COR-L47 (cell line): ENCODE measurements at regions not wholly inside any gene's neighbourhood (a gene's known extent, or its start where the extent isn't known, plus 50 kb on each side); places are given as distances from the start of the nearest gene placed in this dataset.
A peak's percentile ranks its signal among the peaks of the same experiment; 100 is the strongest.

ENCODE experiments used
- DNase-seq: peaks from one replicate; lab custom pipeline; 2025; lab: John Stamatoyannopoulos, UW

DNA sequence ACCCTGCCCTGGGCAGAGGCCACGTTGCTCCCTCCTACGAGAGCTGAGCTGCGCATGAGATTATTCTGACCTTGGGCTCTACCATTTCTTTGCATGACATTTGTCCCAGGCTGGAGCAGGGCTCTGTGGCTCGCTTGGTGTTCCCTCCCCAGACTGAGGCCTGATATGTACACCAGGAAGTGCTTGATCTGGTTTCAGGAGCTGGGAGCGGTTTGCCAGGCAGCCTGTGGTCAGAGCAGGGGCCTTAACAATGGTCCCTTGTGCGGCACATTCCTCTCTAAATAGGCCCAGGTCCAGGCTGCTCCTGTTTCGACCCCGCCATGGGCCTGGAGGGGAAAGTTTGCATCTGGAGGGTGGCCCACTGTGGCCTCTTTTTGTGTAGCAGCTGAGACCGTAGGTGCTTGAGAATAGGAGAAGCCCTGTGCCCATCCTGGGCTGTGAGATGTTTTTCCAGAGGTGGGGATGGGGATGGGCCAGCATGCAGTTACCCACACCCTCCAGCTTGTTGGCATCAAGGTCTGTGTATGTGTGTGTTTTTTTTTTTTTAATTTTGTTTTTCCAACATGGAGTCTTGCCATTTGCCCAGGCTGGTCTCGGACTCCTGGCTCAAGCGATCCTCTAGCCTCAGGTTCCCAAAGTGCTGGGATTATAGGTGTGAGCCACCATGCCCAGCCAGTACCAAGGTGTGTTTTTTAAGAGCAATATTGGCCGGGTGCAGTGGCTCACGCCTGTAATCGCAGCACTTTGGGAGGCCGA lies 253.9 kb downstream of the SEC14L1 start:
- DNase-seq = no peak

DNA sequence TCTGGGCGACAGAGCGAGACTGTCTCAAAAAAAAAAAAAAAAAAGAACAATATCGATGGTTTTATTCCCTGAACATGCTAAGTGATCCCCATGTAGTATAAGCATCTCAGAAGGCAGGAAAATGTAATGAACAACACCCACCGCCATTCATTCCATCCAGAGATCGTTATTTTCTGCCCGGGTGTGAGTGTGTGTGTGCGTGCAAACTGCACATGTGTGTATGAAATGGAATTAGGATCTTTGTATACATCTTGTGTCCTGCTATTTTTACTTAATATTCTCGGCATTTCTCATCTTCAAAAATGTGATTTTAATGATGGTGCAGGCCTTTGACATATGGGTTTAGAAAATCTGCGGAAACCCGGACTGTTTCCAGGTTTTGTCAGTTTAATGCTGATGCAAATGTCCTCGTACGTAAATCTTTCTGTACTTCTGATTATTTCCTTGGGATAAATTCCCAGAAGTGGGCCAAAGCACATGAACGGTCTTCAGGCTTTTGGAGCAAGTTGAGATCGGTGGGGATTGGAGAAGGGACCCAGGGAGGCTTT lies 254.8 kb downstream of the SEC14L1 start:
- no peak for DNase-seq

DNA sequence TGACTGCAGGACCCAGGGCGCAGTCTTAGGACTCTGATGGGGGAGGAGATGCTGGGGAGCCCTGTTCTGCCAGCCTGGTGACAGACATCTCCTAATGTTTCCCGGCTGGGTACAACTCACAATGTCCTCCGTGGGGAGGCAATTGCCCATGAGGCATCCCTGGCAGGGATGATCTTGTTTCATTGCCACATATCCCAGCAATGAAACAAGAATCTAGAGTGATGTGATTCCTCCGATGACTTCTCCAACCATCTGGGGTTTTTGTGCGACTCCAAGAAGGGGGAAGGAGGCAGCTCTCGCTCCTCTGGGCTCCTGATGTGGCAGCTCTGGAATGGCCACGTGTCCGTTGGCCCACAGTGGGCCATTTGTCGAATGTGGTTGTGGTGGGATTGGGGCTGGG lies 255.8 kb downstream of the SEC14L1 start:
- DNase-seq = no peak

DNA sequence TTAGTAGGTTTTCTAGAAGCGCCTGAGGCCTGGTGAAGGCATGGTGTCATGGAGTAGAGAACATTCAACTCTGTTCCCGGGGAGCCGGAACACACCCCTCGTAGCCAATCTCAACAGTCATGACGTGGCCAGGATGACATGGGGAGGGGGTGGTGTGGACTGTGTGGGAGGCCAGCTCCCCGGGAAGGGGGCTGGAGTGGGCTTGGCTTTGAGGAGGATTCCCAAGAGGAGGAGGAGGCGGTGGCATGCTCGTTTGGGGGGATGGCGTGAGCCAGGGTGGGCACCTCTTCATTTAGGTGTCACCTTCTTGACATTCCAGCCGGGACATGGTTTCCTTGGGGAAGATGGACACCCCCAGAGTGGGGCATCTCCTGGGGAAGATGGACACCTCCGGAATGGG lies 257.5 kb downstream of the SEC14L1 start:
- no peak for DNase-seq

DNA sequence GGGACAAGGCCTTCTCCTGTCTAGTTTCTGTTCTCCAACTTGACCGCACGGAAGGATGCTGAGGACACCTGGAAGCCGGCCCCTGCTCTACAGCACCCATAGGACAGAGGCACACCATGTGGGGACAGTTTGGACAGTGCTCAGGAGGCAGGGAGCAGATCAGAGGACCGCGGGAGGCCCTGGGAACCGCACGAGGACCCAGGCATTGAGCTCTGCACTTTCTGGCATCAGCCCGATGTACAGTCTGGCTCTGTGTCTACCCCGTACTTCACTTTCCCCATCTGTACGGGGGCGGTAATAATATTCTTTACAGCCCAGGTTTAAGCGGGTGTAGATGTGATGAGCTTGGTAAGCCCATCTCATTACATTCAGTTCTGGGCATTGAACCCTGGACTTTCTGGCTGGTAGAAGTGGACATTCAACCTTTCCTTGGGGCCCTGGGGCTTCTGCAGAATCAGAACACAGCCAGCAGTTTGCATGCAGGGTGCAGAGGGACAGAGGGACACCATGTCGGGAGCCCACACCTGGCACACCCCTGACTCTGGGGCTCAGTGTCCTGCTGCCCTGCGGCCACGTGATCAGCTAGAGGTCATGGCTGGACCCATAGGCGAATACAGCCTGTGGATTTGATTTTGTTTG lies 258.7 kb downstream of the SEC14L1 start:
- DNase-seq = no peak

DNA sequence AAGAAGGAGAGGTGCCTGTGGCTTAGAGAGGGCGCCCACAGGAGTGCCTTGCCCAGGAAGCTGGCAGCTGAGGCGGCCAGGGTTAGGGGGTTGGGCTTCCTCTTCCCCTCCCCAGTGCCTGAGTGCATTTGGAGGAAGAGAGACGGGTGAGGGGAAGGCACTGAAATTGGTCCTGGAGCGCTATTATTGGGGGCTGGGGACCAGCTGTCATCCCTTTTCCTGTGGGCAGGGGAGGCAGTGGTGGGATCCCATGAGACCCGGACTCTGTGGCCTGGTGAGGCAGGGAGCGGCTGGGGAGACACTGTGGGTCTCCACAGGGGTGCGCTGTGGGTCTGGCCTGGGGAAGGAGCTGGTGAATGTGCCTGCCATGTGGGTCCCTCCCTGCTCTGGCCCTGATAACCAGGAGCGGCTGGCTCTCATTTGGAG lies 259.7 kb downstream of the SEC14L1 start:
- peak; percentile 27 for DNase-seq

DNA sequence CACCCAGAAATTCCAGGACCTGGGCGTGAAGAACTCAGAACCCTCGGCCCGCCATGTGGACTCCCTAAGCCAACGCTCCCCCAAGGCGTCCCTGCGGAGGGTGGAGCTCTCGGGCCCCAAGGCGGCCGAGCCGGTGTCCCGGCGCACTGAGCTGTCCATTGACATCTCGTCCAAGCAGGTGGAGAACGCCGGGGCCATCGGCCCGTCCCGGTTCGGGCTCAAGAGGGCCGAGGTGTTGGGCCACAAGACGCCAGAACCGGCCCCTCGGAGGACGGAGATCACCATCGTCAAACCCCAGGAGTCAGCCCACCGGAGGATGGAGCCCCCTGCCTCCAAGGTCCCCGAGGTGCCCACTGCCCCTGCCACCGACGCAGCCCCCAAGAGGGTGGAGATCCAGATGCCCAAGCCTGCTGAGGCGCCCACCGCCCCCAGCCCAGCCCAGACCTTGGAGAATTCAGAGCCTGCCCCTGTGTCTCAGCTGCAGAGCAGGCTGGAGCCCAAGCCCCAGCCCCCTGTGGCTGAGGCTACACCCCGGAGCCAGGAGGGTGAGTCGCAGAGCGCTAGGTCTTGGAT lies 261.5 kb downstream of the SEC14L1 start:
- no peak for DNase-seq

DNA sequence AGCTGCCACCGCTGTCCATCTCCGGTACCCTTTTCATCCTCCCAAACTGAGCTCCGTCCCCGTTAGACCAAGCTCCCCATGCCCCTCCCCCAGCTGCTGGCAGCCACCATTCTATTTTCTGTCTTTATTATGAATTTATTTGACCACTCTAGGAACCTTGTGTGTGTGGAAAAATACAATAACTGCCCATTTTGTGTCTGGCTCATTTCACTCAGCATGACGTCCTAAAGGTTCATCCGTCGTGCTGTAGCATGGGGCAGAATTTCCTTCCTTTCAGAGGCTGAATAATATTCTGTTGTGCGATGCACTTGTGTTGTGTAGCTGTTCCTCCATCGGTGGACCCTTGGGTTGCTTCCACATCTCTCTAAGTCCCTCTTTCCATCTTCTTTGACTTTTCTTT lies 263.1 kb downstream of the SEC14L1 start:
- no peak for DNase-seq

DNA sequence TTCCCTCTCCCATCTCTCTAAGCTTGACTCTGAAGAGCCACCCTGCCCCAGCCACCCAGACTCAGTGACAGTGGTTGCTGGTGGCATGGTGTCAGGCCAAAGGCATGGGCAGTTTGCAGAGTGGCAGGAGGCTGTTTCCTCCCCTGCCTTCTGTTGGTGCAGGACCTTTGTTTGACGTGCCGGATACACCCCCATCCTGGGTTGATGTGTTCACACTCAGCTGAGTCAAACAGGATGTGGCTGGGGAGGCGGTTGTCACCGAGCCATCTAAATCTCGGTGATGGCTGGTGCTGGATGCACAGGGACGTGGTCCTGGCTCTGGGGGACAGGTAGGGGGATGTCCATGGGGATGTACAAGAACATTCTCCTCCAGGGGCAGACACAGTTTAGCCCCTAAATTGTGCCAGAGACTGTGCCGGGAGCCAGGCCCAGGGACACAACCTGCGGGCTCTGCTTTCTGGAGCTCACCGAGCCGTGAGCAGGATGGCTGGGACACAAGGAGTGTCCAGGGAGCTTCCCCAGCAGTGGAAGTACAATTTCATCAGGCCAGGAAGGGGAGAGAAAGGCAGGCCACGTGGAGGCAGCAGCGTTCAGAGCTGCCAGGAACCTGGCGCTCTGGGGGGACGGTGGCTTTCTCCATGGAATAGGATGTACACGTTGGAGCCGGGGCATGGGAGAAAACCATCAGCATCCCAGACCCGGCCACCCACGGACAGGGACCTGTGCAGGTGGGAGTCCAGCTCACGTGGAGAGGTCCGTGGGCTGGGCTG lies 264.2 kb downstream of the SEC14L1 start:
- no peak for DNase-seq

DNA sequence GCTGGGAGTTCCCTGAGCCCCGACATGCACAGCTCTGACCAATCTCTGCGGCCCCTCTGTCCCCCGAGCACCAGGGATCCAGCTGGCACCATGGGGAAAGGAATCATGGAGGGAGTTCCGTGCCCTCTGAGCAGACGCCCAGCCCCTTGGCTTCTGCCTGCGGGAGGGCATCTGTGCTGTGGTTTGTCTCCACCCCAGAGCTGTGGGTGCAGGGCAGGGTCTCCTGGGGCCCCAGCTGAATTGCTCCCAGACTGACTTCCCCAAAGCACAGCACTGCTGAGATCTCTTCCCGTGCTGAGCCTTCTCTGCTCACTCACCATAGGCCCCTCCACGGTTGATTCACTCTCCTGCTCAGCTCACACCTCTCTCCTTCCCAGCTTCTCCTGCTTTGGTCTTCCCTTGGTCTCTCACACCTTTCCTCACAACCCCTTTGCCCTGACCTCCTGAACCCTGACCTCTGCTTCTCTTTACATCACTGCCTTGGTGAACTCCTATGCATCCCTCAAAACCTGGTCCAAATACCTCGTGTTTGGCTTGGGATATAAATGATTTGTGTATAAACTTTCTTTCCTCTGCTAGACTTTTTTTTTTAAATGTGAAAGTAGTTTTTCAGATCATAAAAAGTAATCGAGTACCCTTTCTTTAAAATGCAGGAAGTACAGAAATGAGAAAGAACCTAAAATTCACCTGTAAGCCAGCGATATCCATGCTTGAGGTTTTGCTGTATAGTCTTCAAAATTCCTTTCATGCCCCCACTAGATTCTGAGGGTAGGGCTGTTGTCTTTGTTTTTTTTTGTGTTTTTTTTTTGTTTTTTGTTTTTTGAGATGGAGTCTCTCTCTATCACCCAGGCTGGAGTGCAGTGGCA lies 265.3 kb downstream of the SEC14L1 start:
- DNase-seq = no peak

DNA sequence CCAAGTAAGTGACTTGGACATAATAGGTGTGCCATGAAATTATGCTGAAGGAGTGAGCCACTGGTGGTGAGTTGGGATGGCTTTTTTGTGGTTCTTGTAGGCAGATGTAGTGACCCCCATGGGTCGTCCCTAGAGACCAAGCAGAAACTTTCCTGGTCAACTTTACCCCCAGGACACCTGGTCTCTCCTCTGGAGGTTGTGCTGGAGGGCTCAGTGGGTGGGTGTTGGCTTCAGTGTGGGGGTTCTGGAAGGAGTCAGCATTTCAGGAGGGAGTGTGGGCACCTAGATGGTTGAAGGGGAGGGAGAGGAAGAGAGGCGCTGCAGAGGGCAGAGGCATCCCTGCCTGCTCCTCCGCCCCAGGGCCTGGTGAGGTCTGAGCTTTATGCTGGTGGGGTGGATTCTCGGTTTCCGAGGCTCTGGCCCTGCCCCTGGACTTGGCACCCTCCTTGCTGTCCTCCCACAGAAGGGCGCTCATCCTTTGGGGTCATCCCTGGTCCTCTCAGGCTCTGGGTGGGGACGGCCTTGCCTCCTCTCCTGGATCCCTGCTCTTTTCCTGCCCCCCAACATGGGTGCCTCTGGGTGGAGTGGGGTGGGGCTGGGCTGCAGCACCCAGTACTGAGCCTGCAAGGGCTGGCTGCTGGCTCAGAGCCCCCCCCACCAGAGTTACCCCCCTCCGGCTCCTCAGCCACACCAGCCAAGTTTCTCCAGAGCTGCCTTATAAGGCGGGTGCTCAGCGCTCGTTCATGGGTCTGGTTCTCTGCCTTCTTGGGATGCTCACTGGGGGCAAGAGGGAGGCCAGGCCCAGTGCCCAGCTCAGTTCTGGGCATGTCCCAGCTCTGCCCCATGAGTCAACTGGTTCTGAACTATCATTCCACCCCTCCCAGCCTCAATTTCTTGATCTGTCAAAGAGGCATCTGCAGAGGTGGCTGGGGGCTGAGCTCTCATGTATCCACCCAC lies 266.8 kb downstream of the SEC14L1 start:
- no peak for DNase-seq

DNA sequence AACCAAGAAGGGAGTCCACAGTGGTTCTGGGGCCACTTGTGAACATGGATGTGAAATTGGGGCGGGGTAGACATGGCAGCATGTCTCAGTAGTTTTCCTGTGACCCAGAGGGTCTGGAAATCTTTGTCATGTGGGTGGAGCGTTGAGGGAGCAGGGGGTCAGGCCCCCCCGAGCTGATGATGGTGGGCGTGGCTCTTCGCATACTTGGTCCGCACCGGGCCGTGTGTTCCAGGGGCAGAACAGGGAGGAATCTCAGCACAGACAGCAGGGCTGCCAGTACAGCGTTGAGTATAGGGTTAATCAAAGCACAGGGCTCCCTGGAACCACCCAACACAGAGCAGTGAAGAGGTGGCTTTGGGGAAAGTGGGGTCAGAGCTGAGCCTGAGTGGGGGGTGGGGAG lies 267.5 kb downstream of the SEC14L1 start:
- DNase-seq = no peak

DNA sequence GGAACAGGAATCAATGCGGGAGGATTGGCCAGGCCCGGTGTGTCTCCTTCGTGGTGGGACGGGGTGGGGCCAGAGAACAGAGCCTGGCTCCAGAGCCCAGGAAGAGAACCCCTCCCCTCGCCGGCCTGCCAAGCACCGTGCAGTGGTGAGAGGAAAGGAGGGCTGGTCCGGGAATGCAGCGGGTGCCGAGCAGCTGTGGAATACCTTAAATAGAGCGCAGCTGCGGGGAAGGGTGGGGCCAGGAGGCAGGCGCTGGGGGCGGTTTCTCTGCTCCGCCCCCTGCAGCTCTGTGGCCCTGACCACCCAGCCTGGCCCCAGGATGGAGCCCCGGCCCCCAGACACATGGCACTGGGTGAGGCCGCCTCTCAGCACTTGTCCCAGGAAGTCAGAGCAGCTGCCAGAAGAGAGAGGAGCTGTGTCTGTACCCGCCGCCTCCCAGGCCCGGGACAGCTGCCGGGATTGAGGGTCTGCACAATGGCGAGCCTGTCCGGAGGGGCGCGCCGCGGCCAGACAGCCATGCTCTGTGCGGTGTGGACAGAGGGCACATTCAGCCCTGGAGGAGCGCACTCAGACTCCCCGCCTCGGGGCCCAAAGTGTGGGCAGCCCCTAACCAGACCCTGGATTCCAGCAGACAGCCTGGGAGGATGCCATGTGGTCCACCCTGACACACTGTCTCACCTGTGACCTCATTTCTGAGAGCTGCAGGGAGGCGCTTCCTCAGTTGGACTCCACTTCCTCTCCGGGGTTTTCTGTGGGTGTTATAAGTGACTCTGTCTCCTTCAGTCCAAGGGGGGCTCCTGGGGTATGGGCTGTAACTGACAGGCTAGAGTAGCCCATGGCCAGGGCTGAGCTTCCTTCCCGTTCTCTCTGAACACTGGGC lies 268.8 kb downstream of the SEC14L1 start:
- DNase-seq = no peak

DNA sequence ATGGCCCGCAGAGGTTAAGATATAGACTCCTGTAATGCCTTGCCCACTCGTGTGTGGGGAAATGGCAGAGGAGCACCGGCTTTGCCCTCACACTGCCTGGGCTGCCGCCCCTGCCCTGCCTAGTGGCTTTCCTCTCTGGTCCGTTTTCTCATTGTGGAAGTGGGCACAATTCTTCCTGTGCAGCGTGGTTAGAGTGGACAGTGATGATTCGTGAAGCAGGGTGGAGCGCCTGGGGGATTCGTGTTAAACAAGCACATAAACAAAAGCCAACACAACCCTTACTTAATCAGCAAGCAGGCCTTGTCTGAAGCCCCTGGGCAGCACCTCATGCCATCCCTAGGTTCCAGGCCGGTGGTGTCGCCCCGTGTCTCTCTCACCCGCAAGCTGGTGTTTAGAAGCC lies 269.7 kb downstream of the SEC14L1 start:
- no peak for DNase-seq

DNA sequence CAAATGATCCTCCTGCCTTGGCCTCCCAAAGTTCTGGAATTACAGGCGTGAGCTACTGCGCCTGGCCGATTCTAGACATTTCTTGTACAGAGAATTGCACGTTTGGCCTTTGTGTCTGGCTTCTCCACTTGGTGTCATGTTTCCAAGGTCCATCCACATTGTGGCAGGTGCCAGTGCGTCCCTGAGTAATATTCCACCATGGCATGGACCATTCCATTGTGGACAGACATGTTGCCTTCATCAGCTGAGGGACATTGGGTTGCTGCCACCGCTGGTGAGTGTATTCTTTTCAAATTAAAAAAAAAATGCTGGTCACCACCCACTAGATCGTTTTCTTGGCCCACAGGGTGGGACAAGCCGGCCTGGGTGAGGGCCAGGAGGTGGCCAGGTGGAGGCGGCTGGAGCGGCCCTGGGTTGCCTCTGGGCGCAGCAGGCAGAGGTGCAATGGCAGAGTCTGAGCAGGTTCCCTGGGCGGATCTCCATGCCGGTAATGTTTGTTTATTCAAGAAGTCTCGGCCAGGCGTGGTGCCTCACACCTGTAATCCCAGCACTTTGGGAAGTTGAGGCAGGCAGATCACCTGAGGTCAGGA lies 274.1 kb downstream of the SEC14L1 start:
- no peak for DNase-seq

DNA sequence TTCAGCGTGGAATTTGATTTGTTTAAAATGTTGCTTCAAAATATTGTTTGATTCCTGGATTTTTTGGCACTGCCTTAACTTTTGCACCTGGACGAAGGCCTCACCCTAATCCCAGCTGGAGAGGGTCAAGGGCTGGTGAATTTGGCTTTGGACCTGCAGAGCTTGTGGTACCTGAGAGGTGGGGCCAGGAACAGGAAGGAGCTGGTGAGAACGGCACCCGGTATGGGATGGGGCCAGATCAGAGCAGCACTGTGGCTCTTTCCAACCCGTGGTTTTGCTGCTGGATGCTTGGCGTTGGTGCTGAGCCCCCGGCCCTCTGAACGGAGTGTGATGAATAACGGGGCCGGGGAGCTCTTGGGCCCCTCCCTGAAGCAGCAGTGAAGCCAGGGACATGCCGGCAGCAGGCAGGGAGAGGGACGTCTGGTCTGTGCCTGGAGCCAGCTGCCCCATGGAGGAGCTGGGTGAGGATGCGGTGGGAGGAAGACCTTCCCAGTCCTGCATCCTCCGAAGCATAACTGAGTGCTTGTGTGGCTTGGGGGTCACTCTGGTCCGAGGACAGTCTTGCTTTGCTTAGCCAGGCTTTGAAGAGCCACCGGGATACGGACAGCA lies 275.4 kb downstream of the SEC14L1 start:
- no peak for DNase-seq

DNA sequence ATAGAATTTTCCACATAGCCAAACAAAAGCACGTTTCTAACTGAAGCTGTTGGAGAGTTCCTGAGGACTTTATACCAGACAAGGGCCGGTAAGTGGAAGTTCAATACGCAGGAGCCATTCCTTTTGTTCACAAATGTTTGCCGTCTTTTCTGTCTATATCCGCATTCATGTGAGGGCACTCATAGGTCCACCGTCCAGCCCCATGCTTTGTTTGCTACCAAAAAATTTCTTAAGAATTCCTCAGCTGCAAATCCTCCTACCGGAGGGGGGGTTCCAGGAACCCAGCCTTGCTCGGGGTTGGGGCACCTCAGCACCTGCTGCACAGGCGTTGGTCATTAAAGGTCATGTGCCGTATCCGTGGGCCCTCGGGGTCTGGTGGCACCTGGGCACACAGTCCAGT lies 276.8 kb downstream of the SEC14L1 start:
- DNase-seq = no peak

DNA sequence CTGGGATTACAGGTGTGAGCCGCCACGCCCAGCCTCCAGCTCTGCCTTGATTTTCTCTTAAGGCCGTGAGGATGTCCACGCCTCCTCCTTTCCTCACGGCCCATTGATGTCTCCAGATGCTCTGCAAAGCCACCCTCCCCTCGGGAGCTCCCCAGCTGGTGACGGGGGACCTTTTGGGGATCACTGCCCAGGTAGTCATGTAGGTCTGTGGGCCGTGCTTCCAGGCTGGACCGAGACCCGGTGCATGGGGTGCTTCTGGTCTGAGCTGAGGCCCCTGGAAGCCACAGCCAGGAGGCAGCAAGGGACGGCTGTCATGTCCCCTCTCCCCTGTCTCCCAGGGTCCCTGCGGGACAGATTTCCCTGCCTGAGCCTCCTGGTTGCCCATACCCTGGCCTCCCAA lies 277.8 kb downstream of the SEC14L1 start:
- no peak for DNase-seq
